ENCODE measurements at regions not wholly inside any gene's neighbourhood (a gene's known extent, or its start where the extent isn't known, plus 50 kb on each side); places are given as distances from the start of the nearest gene placed in this dataset.
A peak's percentile ranks its signal among the peaks of the same experiment; 100 is the strongest.

GRCh38 chr2:78351208-78351607 lies 674.3 kb upstream of the REG3G start:
- Histone ChIP-seq H3K27ac (ENCODE audit: extremely low read length, insufficient read depth, low read length) (no peak overlapping the region), H3K27me3 (ENCODE audit: control insufficient read depth in 1 of 2, insufficient read depth in 2 of 2, low read length in 2 of 2) (no peaks in the 10 kb centered on the region), H3K9me3 (ENCODE audit: low read length) (no peaks in the 10 kb centered on the region), H4K20me1 (ENCODE audit: insufficient read depth, low read length) (peaks cover 8% of the 10 kb centered on the region; the same call in 1 of the 2 replicates), H3K4me1 (ENCODE audit: insufficient read depth, low read length) (no peaks in the 10 kb centered on the region), H3K4me2 (ENCODE audit: low read depth, low read length) (no peak overlapping the region), H3K36me3 (replicated peaks in 1 of 2; ENCODE audit: control insufficient read depth in 1 of 2, insufficient read depth in 2 of 2, low read length in 2 of 2) (no peaks in the 10 kb centered on the region; a peak in 1 of 5 replicates), H2AFZ (ENCODE audit: low read length) (no peak overlapping the region), H3K79me2 (ENCODE audit: insufficient read depth, low read length) (no peaks in the 10 kb centered on the region), H3K4me3 (replicated peaks in 1 of 3; ENCODE audit: insufficient read depth in 1 of 3, low read depth in 2 of 3, low read length in 3 of 3) (no peak overlapping the region), H3K9ac (ENCODE audit: insufficient read depth, low read depth, low read length) (no peak overlapping the region)
- ATAC-seq: no peak
- ChIA-PET POLR2A (no interaction called here), CTCF (ENCODE audit: low intra/inter-chr PET ratio, low total read pairs) (no interaction called here)
- DNase-seq (ENCODE audit: low spot score): no peak
- in situ Hi-C loops (cut with HindIII; ENCODE audit: extremely low pct_ligation_motif_present, low pct_unique_long_range_greater_than_20kb): loop anchor here (25.0 kb wide), 1 partner anchor 636 kb away; no protein-coding TSS in a partner anchor
- TF ChIP-seq ZBTB44 (CRISPR knock-in tag; IDR thresholded peaks at IDR 0.05): no peak
- TF ChIP-seq STAG1 (CRISPR knock-in tag; IDR thresholded peaks at IDR 0.05): peak; percentile 3; the same call in 1 of the 2 replicates
- TF ChIP-seq KDM5A (IDR thresholded peaks at IDR 0.05; ENCODE audit: borderline replicate concordance, low read length): no peak
- no peak for TF ChIP-seq ZFY (CRISPR knock-in tag; IDR thresholded peaks at IDR 0.05)
- 92% methylated on average over 3 of the region's 3 CpGs for WGBS (ENCODE audit: low lambda C conversion rate)
- no peak for FAIRE-seq
- intact Hi-C loops (cut with micrococcal nuclease; ENCODE audit: unreplicated experiment): loop anchor here (5.0 kb wide), 2 partner anchors 191 to 511 kb away; no protein-coding TSS in a partner anchor
- no TSS peak for BruUV-seq (replicated peaks)

- 96% methylated on average over 1 of the region's 1 CpG for WGBS (ENCODE audit: low lambda C conversion rate)
- POLR2A ChIA-PET: interaction anchor here (1.1 kb wide), 1 partner anchor 189 kb away, joined by 3 read pairs; no protein-coding TSS in a partner anchor
- DNase-seq (ENCODE audit: low spot score): no peak
- Histone ChIP-seq H3K36me3 (replicated peaks in 1 of 2; ENCODE audit: control insufficient read depth in 1 of 2, insufficient read depth in 2 of 2, low read length in 2 of 2) (no peaks in the 10 kb centered on the region; a peak in 1 of 5 replicates), H3K9me3 (ENCODE audit: low read length) (no peaks in the 10 kb centered on the region), H3K79me2 (ENCODE audit: insufficient read depth, low read length) (no peaks in the 10 kb centered on the region), H3K4me1 (ENCODE audit: insufficient read depth, low read length) (no peaks in the 10 kb centered on the region), H4K20me1 (ENCODE audit: insufficient read depth, low read length) (peaks cover 8% of the 10 kb centered on the region; the same call in 1 of the 2 replicates), H3K4me3 (replicated peaks in 1 of 3; ENCODE audit: insufficient read depth in 1 of 3, low read depth in 2 of 3, low read length in 3 of 3) (no peak overlapping the region), H3K4me2 (ENCODE audit: low read depth, low read length) (no peak overlapping the region), H3K27ac (ENCODE audit: extremely low read length, insufficient read depth, low read length) (no peak overlapping the region), H2AFZ (ENCODE audit: low read length) (no peak overlapping the region), H3K9ac (ENCODE audit: insufficient read depth, low read depth, low read length) (no peak overlapping the region), H3K27me3 (ENCODE audit: control insufficient read depth in 1 of 2, insufficient read depth in 2 of 2, low read length in 2 of 2) (no peaks in the 10 kb centered on the region)
- in situ Hi-C loops (cut with HindIII; ENCODE audit: extremely low pct_ligation_motif_present, low pct_unique_long_range_greater_than_20kb): loop anchor here (25.0 kb wide), 1 partner anchor 634 kb away; no protein-coding TSS in a partner anchor
- intact Hi-C loops (cut with micrococcal nuclease; ENCODE audit: unreplicated experiment): loop anchor here (5.0 kb wide), 2 partner anchors 189 to 509 kb away; no protein-coding TSS in a partner anchor
- BruUV-seq (replicated peaks): no TSS peak
- no peak for ATAC-seq
- FAIRE-seq: no peak
- TF ChIP-seq ZNF564 (CRISPR knock-in tag; IDR thresholded peaks at IDR 0.05) (no peak), MTF2 (CRISPR knock-in tag; IDR thresholded peaks at IDR 0.05; ENCODE audit: borderline replicate concordance) (no peak), GFI1 (CRISPR knock-in tag; IDR thresholded peaks at IDR 0.05; ENCODE audit: borderline replicate concordance) (no peak)
- CTCF ChIA-PET (ENCODE audit: low intra/inter-chr PET ratio, low total read pairs): no interaction called here
Observed at GRCh38 chr2:78353168-78353567, 672.3 kb upstream of the REG3G start.

Data from HepG2 (cell line).